ENCODE measurements at regions not wholly inside any gene's neighbourhood (a gene's known extent, or its start where the extent isn't known, plus 50 kb on each side); places are given as distances from the start of the nearest gene placed in this dataset.

GRCh38 chr11:38176686-38177322, 1578.8 kb upstream of the RAG2 start:
- H3K36me3 ChIP-seq: no peaks in the 10 kb centered on the region
- H3K27me3 ChIP-seq: no peaks in the 10 kb centered on the region
- no peak overlapping the region for H3K4me2 ChIP-seq
- H4K20me1 ChIP-seq: no peaks in the 10 kb centered on the region
- H3K9me3 ChIP-seq (replicated peaks in 1 of 11): no peaks in the 10 kb centered on the region
- TF ChIP-seq Cebpa-rat (IDR thresholded peaks at IDR 0.05): no peak
- no peak overlapping the region for H3K27ac ChIP-seq
- no peak overlapping the region for H3K9ac ChIP-seq
- H3K4me1 ChIP-seq: no peaks in the 10 kb centered on the region
- H3K4me3 ChIP-seq: no peak overlapping the region

DNA sequence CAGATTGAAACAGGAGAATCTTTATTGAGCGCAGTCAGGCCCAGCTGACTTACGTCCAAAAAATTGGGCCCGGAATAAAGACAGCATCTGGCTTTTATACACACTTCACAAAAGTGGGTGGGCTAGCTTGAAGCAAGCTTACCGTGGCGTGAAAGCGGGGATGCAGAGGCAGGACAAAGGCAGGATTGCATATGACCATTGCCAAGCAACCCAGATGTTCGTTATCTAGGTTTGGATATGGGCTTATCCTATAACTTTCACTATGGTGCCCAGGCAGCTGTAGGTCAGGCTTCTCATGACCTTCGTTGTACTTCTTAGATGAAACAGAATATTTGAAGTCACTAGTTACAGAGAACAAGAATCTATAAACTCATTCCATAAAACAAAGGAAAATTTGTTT, 1575.6 kb upstream of the RAG2 start:
- Histone ChIP-seq H3K9ac (no peak overlapping the region), H3K36me3 (no peaks in the 10 kb centered on the region), H3K27ac (no peak overlapping the region), H3K4me2 (no peak overlapping the region), H3K4me3 (no peak overlapping the region), H3K9me3 (replicated peaks in 1 of 11) (no peaks in the 10 kb centered on the region), H3K4me1 (peaks cover 0 to 8% (median 0%) of the 10 kb centered on the region in 10 experiments; a peak in 6 of 20 replicates), H3K27me3 (no peaks in the 10 kb centered on the region), H4K20me1 (no peaks in the 10 kb centered on the region)
- no peak for TF ChIP-seq Cebpa-rat (IDR thresholded peaks at IDR 0.05)

DNA sequence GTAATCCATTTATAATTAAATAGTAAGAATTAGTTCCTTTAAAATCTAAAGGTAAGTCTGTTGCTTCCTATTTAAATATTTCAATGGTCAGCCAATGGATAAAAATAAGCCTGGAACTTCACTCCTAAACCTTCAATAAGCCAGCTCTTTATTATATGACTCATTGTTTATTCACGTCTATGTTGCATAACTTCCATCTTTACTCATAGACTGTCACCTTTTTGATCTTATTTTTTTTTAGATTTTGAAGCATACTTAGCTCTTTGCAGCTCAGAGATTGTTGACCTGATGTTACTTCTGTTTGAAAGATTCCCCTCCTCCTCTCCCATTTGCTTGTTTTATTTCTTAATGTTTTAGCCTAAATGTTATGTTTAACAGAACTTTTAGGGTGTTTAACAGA, 1571.2 kb upstream of the RAG2 start:
- Histone ChIP-seq H3K27ac (no peak overlapping the region; a peak in 1 of 22 replicates), H3K27me3 (no peaks in the 10 kb centered on the region), H3K4me2 (peak overlapping the region in 4 of 11 experiments; percentile 10 to 59 (median 30); a peak in 5 of 22 replicates), H3K9ac (no peak overlapping the region), H4K20me1 (no peaks in the 10 kb centered on the region), H3K9me3 (replicated peaks in 1 of 11) (no peaks in the 10 kb centered on the region), H3K36me3 (no peaks in the 10 kb centered on the region), H3K4me3 (no peak overlapping the region), H3K4me1 (peaks cover 0 to 10% (median 0%) of the 10 kb centered on the region in 10 experiments; a peak in 6 of 20 replicates)
- TF ChIP-seq Cebpa-rat (IDR thresholded peaks at IDR 0.05): no peak

DNA sequence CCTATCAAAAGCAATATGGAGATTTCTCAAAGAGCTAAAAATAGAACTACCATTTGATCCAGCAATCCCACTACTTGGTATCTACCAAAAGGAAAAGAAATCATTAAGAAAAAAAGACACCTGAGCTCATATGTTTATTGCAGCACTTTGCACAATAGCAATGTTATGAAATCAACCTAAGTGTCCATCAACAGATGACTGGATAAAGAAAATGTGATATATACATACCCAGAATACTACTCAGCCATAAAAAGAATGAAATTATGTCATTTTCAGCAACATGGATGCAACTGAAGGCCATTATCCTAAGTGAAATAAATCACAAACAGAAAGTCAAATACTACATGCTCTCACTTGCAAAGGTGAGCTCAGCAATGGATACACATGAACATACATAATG, 1565.5 kb upstream of the RAG2 start:
- Histone ChIP-seq H3K27ac (no peak overlapping the region), H3K4me1 (peaks cover 0 to under 1% (median 0%) of the 10 kb centered on the region in 10 experiments; a peak in 1 of 20 replicates), H4K20me1 (no peaks in the 10 kb centered on the region), H3K9ac (no peak overlapping the region), H3K27me3 (no peaks in the 10 kb centered on the region), H3K9me3 (replicated peaks in 1 of 11) (no peaks in the 10 kb centered on the region), H3K4me3 (no peak overlapping the region), H3K4me2 (no peak overlapping the region), H3K36me3 (no peaks in the 10 kb centered on the region)
- no peak for TF ChIP-seq Cebpa-rat (IDR thresholded peaks at IDR 0.05)

- no peak overlapping the region for H3K27ac ChIP-seq
- no peaks in the 10 kb centered on the region for H3K27me3 ChIP-seq
- no peak overlapping the region for H3K9ac ChIP-seq
- H3K4me3 ChIP-seq: no peak overlapping the region
- H3K4me2 ChIP-seq: no peak overlapping the region
- H3K4me1 ChIP-seq: peaks cover 0 to 4% (median 0%) of the 10 kb centered on the region in 10 experiments; a peak in 2 of 20 replicates
- no peaks in the 10 kb centered on the region for H3K9me3 ChIP-seq (replicated peaks in 1 of 11)
- no peaks in the 10 kb centered on the region for H3K36me3 ChIP-seq
- H4K20me1 ChIP-seq: no peaks in the 10 kb centered on the region
- TF ChIP-seq Cebpa-rat (IDR thresholded peaks at IDR 0.05): no peak
Observed at GRCh38 chr11:38160433-38160832, 1562.4 kb upstream of the RAG2 start.

DNA sequence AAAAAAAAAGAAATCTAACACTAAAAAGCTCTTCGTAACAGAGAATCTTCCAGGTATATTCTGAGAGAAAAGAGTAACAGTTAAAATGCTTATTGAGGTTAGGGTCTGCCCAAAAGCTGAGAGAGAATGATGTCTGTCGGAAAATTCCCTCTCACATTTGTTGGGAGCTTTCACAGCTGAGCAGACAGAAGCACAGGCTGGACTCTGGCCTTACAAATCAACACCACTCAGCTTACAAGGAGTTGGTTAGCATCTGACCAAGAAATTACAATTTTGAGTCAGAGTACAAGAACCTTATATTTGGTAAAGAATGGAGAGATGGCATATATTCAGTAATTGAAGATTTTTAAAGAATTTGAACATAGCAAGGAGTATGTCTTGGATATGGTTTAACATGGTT, 1561.0 kb upstream of the RAG2 start:
- peaks cover 0 to 4% (median 0%) of the 10 kb centered on the region in 10 experiments; a peak in 2 of 20 replicates for H3K4me1 ChIP-seq
- no peak for TF ChIP-seq Cebpa-rat (IDR thresholded peaks at IDR 0.05)
- no peak overlapping the region for H3K27ac ChIP-seq
- no peaks in the 10 kb centered on the region for H3K9me3 ChIP-seq (replicated peaks in 1 of 11)
- H3K4me2 ChIP-seq: no peak overlapping the region
- no peak overlapping the region for H3K9ac ChIP-seq
- H4K20me1 ChIP-seq: no peaks in the 10 kb centered on the region
- no peak overlapping the region for H3K4me3 ChIP-seq
- H3K27me3 ChIP-seq: no peaks in the 10 kb centered on the region
- H3K36me3 ChIP-seq: no peaks in the 10 kb centered on the region

DNA sequence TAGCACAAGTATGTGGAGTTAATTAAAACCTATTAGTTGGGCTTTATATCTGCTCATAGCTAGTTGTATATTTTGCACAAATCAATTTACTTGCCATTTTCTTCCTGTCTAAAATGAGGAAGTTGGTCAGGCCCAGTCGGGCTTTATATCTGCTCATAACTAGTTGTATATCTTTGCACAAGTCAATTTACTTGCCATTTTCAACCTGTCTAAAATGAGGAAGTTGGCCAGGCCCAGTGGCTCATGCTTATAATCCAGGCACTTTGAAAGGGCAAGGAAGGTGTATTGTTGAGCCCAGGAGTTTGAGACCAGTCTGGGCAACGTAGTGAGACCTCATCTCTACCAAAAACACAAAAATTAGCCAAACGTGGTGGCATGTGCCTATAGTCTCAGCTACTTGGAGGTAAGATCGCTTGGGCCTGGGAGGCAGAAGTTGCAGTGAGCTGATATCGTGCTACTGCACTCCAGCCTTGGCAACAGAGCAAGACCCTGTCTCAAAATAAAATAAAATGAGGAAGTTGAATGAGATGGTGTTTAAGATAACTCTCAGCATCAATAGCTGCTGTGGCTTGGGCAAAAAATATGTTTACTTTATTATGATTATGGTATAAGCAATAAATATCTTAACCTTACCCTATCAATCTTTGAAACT, 1558.6 kb upstream of the RAG2 start:
- H3K9ac ChIP-seq: no peak overlapping the region
- H3K36me3 ChIP-seq: no peaks in the 10 kb centered on the region
- no peaks in the 10 kb centered on the region for H4K20me1 ChIP-seq
- no peak overlapping the region for H3K4me2 ChIP-seq
- no peak for TF ChIP-seq Cebpa-rat (IDR thresholded peaks at IDR 0.05)
- H3K4me1 ChIP-seq: peaks cover 0 to 4% (median 0%) of the 10 kb centered on the region in 10 experiments; a peak in 2 of 20 replicates
- H3K9me3 ChIP-seq (replicated peaks in 1 of 11): no peaks in the 10 kb centered on the region
- no peaks in the 10 kb centered on the region for H3K27me3 ChIP-seq
- H3K4me3 ChIP-seq: no peak overlapping the region
- H3K27ac ChIP-seq: no peak overlapping the region

GRCh38 chr11:38155856-38156255, 1557.8 kb upstream of the RAG2 start:
- Histone ChIP-seq H3K4me1 (peaks cover 0 to 4% (median 0%) of the 10 kb centered on the region in 10 experiments; a peak in 2 of 20 replicates), H3K4me3 (no peak overlapping the region), H3K27me3 (no peaks in the 10 kb centered on the region), H3K36me3 (no peaks in the 10 kb centered on the region), H3K27ac (no peak overlapping the region), H3K9me3 (replicated peaks in 1 of 11) (no peaks in the 10 kb centered on the region), H3K9ac (no peak overlapping the region), H3K4me2 (no peak overlapping the region), H4K20me1 (no peaks in the 10 kb centered on the region)
- no peak for TF ChIP-seq Cebpa-rat (IDR thresholded peaks at IDR 0.05)

- H3K4me3 ChIP-seq: no peak overlapping the region
- H3K36me3 ChIP-seq: no peaks in the 10 kb centered on the region
- no peak overlapping the region for H3K4me2 ChIP-seq
- H3K9ac ChIP-seq: no peak overlapping the region
- no peaks in the 10 kb centered on the region; a peak in 1 of 22 replicates for H3K9me3 ChIP-seq (replicated peaks in 1 of 11)
- H3K27ac ChIP-seq: no peak overlapping the region
- H3K4me1 ChIP-seq: peaks cover 0 to 4% (median 0%) of the 10 kb centered on the region in 10 experiments; a peak in 2 of 20 replicates
- no peaks in the 10 kb centered on the region for H3K27me3 ChIP-seq
- H4K20me1 ChIP-seq: no peaks in the 10 kb centered on the region
- TF ChIP-seq Cebpa-rat (IDR thresholded peaks at IDR 0.05): no peak
Observed at GRCh38 chr11:38153985-38154384, 1555.9 kb upstream of the RAG2 start.

- no peaks in the 10 kb centered on the region; a peak in 1 of 22 replicates for H3K9me3 ChIP-seq (replicated peaks in 1 of 11)
- H3K4me1 ChIP-seq: no peaks in the 10 kb centered on the region
- no peak overlapping the region for H3K9ac ChIP-seq
- TF ChIP-seq Cebpa-rat (IDR thresholded peaks at IDR 0.05): no peak
- H3K27me3 ChIP-seq: no peaks in the 10 kb centered on the region
- H3K4me2 ChIP-seq: no peak overlapping the region
- H3K27ac ChIP-seq: no peak overlapping the region
- H3K36me3 ChIP-seq: no peaks in the 10 kb centered on the region
- no peak overlapping the region for H3K4me3 ChIP-seq
- no peaks in the 10 kb centered on the region for H4K20me1 ChIP-seq
Observed at GRCh38 chr11:38143852-38144251, 1545.8 kb upstream of the RAG2 start.

Measured in BLaER1 treated with 17β-estradiol and CSF1 and Interleukin-3, amounts not matched to agents 10 nM and 100 nM (cell line).